Bronchial epithelial cell (primary cell): ENCODE measurements at regions not wholly inside any gene's neighbourhood (a gene's known extent, or its start where the extent isn't known, plus 50 kb on each side); places are given as distances from the start of the nearest gene placed in this dataset.

Source experiments
- DNase-seq: peaks from one replicate; pipeline ENCODE4 v3.0.0-alpha.2; 2010; ENCODE audit warnings: low read depth
- FAIRE-seq: peaks from 2 replicates; lab custom pipeline; 2011; peaks lifted over from hg19 to GRCh38; lab: Jason Lieb, UNC
- H3K27me3 ChIP-seq: 2 replicates; pipeline ENCODE4 v1.5.1; 2011; ENCODE audit warnings: low read length; ENCODE audit not compliant: control insufficient read depth, insufficient read depth
- H3K36me3 ChIP-seq: 2 replicates; pipeline ENCODE4 v1.5.1; 2011; ENCODE audit warnings: low read length; ENCODE audit not compliant: control insufficient read depth, insufficient read depth
- H3K4me3 ChIP-seq: 2 replicates; pipeline ENCODE4 v1.5.1; 2011; ENCODE audit warnings: mild to moderate bottlenecking, low read depth, low read length, control low read depth
- TF ChIP-seq, protein P1 (sequence below): IDR thresholded peaks from 2 replicates; pipeline ENCODE4 v1.5.1; 2011; ENCODE audit warnings: mild to moderate bottlenecking, moderate library complexity, low read length, control low read depth, inconsistent platforms; ENCODE audit not compliant: insufficient read depth, severe bottlenecking

GRCh38 chr10:90988802-90989201 lies 67.9 kb upstream of the ANKRD1 start:
- no peaks in the 10 kb centered on the region for H3K36me3 ChIP-seq
- TF ChIP-seq, protein P1, sequence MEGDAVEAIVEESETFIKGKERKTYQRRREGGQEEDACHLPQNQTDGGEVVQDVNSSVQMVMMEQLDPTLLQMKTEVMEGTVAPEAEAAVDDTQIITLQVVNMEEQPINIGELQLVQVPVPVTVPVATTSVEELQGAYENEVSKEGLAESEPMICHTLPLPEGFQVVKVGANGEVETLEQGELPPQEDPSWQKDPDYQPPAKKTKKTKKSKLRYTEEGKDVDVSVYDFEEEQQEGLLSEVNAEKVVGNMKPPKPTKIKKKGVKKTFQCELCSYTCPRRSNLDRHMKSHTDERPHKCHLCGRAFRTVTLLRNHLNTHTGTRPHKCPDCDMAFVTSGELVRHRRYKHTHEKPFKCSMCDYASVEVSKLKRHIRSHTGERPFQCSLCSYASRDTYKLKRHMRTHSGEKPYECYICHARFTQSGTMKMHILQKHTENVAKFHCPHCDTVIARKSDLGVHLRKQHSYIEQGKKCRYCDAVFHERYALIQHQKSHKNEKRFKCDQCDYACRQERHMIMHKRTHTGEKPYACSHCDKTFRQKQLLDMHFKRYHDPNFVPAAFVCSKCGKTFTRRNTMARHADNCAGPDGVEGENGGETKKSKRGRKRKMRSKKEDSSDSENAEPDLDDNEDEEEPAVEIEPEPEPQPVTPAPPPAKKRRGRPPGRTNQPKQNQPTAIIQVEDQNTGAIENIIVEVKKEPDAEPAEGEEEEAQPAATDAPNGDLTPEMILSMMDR: no peak
- DNase-seq (no peak), FAIRE-seq (no peak)
- no peaks in the 10 kb centered on the region for H3K27me3 ChIP-seq
- H3K4me3 ChIP-seq: no peak overlapping the region

DNA sequence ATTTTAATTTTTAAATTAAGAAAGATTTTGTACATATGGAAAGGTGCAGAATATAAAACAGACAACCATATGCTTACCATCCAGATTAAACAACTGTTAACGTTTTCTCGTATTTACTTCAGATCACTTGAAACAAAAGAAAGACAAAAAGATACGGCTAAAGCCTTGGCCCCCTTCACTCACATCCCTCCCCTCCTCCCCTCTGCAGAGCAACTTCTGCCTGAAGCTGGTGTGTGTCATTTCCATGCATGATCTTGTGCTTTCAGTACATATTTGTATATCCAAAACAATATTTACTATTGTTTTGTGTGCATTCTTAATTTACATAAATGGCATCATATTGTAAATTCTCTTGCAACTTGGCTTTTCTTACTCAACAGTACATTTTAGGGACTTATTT lies 68.5 kb upstream of the ANKRD1 start:
- FAIRE-seq (no peak), DNase-seq (no peak)
- TF ChIP-seq, protein P1: no peak
- Histone ChIP-seq H3K36me3 (no peaks in the 10 kb centered on the region), H3K4me3 (no peak overlapping the region), H3K27me3 (no peaks in the 10 kb centered on the region)

DNA sequence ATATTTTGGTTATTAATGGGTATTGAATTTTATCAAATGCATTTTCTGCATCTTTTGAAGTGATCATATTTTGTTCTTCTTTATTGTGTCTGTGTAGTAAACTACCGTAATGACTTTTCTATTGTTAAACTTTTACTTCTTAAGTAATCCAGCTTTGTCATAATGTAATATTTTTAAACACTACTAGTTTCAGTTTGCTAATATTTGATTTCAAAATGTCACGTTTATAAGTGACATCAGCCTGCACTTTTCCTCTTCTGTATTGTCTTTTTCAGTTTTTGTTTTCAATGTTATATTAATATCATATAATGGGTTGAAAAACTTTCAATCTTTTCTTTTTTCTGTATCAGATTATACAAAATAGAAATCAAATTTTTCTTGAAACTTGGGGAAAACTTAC lies 71.6 kb upstream of the ANKRD1 start:
- Histone ChIP-seq H3K4me3 (no peak overlapping the region), H3K36me3 (no peaks in the 10 kb centered on the region), H3K27me3 (no peaks in the 10 kb centered on the region)
- TF ChIP-seq, protein P1: no peak
- FAIRE-seq (no peak), DNase-seq (no peak)

- FAIRE-seq (no peak), DNase-seq (no peak)
- Histone ChIP-seq H3K4me3 (no peak overlapping the region), H3K36me3 (no peaks in the 10 kb centered on the region), H3K27me3 (no peaks in the 10 kb centered on the region)
- TF ChIP-seq, protein P1: no peak
Observed at GRCh38 chr10:90993340-90993739, 72.5 kb upstream of the ANKRD1 start.

DNA sequence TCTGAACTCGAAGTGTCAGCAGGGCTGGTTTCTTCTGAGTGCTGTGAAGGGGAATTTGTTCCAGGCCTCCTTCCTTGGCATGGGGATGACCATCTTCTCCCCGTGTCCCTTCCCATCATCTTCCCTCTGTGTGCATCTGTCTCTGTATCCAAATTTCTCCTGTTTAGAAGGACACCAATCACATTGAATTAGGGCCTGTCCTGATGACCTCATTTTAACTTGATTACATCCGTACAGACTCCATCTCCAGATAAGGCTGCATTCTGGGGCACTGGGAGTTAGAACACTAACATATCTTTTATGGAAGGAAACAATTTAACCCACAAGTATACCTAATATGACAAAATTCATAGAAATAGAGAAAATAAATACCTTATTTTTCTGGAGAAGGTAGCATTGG lies 76.8 kb upstream of the ANKRD1 start:
- TF ChIP-seq, protein P1: no peak
- FAIRE-seq (no peak), DNase-seq (no peak)
- no peaks in the 10 kb centered on the region for H3K36me3 ChIP-seq
- H3K4me3 ChIP-seq: no peak overlapping the region
- no peaks in the 10 kb centered on the region for H3K27me3 ChIP-seq

GRCh38 chr10:90998733-90999511 lies 78.0 kb upstream of the ANKRD1 start:
- no peaks in the 10 kb centered on the region for H3K27me3 ChIP-seq
- TF ChIP-seq, protein P1: no peak
- DNase-seq: no peak
- H3K36me3 ChIP-seq: no peaks in the 10 kb centered on the region
- no peak overlapping the region for H3K4me3 ChIP-seq
- FAIRE-seq: no peak
